NCI-H345 treated with DMSO at 0.1 percent for 48 hours (cell line): ENCODE measurements at regions not wholly inside any gene's neighbourhood (a gene's known extent, or its start where the extent isn't known, plus 50 kb on each side); places are given as distances from the start of the nearest gene placed in this dataset.
A peak's percentile ranks its signal among the peaks of the same experiment; 100 is the strongest.

ENCODE experiments used
- DNase-seq: peaks from one replicate; lab custom pipeline; 2025; ENCODE audit not compliant: unreplicated experiment; lab: John Stamatoyannopoulos, UW

DNA sequence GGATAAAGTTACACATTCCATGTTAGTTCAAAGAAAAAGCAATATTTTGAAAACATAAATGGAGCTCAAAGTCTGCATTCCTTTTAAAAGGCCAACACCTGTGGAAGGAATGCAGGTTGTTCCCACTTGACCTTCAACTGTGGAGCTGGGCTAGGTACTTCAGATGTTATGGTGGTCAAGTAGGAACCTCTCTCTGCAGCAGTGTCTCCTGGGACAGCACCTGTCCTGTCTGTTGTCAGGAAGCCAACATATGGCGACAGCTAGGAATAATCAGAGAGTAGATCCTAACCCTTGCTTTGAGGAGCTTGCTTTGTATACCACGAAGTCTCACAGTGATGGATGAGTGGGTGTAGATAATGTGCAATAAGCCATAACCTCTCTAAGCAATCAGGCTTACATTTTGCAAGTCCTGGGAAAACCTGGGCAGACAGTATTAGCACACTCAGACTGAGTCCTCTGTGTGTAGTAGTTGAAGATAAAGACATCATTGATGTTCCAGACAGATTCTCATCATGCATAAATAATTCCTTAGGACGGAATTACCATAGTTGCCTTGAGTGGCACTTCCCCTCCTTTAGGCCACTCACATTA lies 347.5 kb downstream of the PRL start:
- peak; percentile 84 for DNase-seq

GRCh38 chr6:21952367-21952766 lies 344.5 kb downstream of the PRL start:
- no peak for DNase-seq

- DNase-seq: no peak
These were observed 342.7 kb downstream of the PRL start for GRCh38 chr6:21953831-21954801.

DNA sequence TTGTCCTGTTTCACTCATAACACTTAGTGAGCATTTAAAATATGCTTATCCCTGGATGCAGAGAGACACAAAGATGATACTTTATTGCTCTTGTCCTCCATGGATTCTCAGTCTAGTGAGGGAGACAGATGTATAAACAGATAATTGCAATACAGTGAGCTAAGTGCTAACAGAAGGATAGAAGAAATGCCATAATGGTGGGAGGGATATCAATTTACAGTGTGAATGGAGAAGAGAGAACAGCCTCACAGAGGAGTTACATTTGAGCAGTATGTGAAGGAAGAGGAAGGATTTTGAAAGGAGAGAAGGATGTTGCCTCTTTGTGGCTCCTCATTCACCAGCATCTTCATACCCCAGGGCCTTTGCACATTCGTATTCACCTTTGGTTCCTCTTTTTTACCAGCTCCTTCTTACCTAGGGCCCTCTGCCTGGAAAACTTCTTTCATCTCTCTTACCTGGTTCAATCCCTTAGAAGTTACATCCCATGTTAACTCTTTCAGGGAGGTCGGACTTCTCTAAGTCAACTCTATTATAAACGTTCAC lies 341.7 kb downstream of the PRL start:
- DNase-seq: no peak

DNA sequence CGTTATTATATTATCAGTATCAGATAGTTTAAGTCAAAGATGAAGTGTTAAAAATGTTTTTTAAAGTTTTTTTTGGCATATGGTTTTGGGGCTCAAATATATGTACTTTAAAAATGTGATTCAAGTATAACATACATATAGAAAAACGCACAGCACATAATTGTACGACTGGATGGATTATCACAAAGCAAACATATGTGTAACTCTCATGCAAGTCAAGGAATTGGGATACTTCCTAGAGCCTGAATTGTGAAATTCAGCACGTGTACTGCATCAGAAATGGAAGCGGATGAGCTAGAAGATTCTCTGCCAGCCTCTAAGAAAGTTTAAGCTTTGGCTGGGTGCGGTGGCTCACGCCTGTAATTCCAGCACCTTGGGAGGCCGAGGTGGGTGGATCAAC lies 340.9 kb downstream of the PRL start:
- DNase-seq: no peak

DNA sequence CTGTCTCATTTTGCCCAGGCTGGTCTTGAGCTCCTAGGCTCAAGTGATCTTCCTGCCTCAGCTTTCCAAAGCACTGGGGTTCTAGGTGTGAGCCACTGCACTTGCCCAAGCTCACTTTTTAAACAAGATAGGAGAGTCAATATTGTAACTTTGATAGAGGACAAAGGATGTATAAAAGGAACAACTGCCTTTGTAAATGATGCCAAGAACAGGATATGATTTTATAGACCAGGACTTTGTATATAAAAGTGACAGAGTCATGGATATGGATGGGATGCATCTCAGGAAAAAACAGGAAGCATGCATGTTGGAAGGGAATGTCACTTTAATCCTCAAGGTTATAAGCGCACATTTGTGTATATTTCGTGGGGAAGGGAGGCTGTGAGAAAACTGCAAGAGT lies 338.4 kb downstream of the PRL start:
- no peak for DNase-seq

DNA sequence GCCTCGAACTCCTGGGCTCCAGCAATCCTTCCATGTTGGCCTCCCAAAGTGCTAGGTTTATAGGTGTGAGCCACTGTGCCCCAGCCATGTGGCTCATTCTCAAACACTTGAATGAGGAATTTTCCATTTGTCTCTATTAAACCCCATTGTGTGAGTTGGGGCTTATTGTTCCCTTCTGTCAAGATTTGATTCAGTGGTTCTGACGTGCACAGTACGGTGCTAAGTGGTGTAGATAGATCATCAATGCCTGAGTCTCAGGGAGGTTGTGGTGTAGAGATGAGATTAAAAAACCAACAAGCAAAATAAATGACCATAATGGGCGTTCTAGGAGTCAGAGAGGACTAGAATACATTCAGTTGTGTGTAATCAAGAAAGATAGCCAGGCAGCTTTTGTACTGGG lies 335.6 kb downstream of the PRL start:
- no peak for DNase-seq

GRCh38 chr6:21965016-21965415 lies 331.8 kb downstream of the PRL start:
- DNase-seq: no peak

- no peak for DNase-seq
These were observed 330.8 kb downstream of the PRL start for GRCh38 chr6:21965953-21966539.

DNA sequence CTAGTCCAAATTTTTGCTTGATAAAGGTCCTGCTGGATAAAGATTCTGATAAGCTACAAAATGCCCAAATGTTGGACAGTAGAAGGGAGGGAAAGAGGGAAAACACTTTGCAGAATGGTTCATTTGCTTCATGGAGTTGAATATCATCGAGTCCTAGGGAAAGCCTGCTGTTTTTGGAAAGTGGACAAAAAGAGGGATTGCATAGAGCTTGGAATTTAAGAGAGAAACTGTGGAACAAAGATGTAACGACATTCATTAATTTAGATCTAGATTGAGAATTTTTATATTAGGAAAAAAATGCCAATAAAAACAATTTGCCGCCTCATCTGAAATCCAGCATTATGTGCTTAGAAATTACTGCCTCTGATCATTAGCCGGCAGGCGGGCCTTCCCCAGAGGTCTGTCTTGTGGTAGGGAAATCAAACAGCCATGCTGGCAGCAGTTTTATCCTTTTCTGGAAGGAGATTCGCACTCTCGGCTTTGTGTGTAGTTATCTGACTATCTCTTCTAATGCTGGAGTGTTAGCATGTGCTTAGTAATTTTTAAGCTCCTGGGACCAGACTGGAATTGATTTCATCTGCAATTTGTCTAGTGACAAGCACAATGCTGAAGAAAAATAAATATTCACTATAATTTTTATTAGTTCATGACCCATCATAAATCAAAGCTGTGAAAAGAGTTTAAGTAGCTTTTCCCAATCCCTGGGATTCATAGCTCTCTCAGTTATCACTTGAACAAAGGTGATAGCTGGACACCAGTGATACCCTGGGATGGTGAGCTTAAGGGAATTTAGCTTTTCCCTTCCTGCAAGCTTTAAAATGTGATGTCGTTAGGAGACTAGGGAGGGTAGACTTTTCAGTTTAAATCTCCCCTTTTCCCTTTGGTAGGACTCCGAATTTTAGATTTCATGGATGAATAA lies 329.5 kb downstream of the PRL start:
- no peak for DNase-seq

GRCh38 chr6:21968411-21968810 lies 328.4 kb downstream of the PRL start:
- no peak for DNase-seq

DNA sequence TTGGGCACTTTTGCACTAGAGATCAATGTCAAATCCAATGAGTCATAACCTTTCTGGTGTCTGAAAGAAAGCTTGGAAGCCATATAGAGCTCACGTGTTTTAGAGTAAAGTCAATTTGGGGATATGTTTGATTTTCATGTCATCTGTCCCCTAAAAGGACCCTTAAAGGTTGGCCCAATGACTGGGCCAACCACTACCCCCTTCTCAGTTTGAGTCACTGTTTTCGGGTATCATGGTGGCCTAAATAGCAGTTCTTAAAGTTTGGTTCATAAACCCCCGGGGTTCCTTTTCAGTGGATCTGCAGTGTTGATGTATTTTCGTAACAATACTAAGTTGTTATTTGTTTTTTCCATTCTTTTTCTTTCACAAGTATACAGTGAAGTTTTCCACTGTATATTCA lies 327.6 kb downstream of the PRL start:
- DNase-seq: no peak

DNA sequence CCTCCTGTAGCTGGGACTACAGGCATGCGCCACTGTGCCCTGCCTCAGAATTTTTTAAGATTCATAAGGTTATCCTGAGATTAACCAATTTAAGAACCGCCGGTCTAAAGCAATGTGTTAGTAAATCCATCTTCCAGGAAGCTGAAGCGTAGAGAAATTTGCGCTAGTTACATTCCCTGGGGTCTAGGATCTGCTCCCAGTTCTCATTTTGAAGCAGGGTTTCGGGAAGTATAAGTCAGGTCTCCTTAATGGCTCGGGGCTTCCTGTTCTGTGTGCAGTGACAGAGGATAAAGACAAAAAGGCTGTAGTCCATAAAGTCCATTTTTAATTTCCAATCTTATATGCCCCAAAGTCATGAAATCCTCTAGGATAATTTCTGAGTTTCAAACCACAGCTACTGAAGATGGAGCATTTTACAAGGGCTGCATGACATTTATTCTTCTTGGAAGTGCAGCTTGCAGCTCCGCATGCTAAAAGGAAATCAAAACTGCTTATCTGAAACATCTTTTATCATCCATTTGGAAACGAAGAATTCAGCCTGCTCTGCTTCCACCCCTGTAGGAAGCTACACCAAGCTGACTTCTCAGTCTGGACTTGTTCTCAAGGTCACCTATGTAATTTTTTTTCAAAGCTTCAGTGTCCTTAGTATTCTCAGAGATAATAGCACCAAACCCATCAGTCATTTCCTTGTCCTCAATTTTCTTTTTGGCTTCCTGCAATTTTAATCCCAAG lies 326.1 kb downstream of the PRL start:
- DNase-seq: no peak

DNA sequence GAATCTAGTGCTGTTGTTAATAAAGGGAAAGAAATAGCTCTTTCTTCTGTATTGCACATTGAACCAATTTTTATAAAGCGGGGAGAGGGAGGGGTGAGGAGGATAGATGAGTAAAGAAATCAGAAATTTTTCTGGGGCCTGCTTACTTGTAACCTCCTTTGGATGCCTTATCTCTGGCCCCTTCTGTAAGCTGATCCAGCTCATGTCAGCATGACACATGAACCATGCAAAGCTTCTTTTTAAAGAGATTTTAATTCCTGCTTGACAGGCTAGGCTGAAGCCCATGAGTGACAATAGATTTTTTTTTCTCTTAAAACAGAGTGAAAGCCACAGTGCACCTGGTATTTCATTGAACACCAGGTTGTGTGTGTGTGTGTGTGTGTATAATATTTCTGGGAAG lies 325.3 kb downstream of the PRL start:
- DNase-seq: no peak

DNA sequence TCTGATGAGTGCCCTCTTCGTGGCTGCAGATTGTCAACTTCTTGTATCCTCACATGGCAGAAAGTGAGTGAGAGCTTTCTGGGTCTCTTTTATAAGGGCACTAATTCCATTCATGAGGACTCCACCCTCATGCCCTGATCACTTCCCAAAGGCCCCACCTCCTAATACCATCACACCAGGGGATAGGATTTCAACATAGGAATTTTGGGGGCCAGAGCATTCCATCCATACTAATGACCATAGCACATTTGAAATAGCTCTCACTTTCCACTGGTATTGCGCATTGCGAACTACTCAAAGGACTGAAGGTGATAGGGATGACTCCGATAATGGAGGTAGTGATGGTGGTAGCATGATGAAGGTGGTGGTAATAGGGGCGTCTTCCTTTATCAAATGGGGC lies 324.3 kb downstream of the PRL start:
- DNase-seq: no peak

- no peak for DNase-seq
These were observed 319.5 kb downstream of the PRL start for GRCh38 chr6:21977346-21977745.

DNA sequence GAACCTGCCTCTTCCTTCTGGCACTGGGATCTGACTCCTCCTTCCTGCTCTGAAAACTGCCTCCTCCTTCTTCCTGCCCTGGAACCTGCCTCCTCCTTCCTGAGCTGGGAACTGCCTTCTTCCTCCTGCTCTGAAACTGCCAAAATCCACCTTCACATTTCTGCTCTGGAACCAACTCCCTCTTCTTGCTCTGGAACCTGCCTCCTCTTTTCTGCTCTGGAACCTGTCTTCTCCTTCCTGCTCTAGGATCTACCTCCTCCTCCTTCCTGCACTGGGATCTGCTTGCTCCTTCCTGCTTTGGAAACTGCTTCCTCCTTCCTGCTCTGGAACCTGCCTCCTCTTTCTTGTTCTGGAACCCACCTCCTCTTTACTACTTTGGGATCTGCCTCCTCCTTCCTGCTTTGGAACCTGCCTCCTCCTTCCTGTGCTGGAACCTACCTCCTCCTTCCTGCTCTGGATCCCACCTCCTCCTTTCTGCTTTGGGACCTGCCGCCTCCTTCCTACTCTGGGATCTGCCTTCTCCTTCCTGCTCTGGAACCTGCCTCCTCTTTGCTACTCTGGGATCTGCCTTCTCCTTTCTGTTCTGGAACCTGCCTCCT lies 315.5 kb downstream of the PRL start:
- DNase-seq: no peak

GRCh38 chr6:21984135-21984534 lies 312.7 kb downstream of the PRL start:
- DNase-seq: no peak

DNA sequence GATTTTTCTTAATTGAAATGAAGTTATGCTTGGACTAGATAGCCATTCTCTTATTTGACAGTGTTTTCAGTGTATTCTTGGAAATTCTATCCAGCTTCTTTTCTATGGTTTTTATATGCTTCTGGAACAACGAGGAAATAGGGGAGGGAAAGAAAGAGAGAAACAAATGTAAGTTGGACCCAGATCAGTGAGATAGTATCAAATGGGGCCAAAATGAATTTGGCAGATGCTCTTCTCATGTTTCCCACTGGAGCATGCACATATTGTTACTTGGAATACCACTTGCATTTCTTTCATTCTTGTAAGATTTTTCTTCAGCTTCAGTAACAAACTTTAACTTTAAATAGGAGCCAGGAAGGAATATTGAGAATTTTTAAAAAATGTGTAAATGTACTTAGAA lies 312.3 kb downstream of the PRL start:
- no peak for DNase-seq

DNA sequence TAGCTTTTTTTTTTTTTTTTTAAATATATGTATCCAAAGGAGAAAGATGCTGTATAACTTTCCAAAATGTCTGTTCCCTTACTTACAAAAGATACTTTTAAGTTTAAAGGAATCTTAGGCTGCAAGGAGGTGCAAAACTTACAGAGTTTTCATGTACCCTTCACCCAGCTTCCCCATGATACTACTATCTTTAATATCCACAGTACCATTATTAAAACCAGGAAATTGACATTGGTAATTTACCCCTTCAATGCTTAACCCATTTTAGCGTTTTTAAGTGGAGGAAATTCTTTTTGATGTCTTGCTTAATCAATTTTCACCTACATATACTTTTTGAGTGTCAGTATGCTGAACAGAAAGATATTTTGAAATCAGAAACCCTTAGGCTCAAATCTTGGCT lies 310.9 kb downstream of the PRL start:
- no peak for DNase-seq
